Caco-2 (cell line): ENCODE measurements at regions not wholly inside any gene's neighbourhood (a gene's known extent, or its start where the extent isn't known, plus 50 kb on each side); places are given as distances from the start of the nearest gene placed in this dataset.

ENCODE experiments used
- BruUV-seq: library from RNA; stranded (reverse); fragments of 400-500 nt; replicated peaks from 2 replicates; lab custom pipeline; 2021; lab: Mats Ljungman, UMichigan
- CTCF ChIA-PET: fragments of 300-600 bp; sonication (Branson Sonifier 250); formaldehyde crosslinking; loops from one replicate; lab custom pipeline; 2022; ENCODE audit warnings: antibody characterized with exemption; lab: Charles Lee
- POLR2A ChIA-PET: fragments of 300-600 bp; sonication (Branson Sonifier 250); formaldehyde crosslinking; loops from one replicate; lab custom pipeline; 2022; ENCODE audit warnings: antibody characterized with exemption; lab: Charles Lee
- DNase-seq, 2 experiments: peaks; one replicate each; pipeline versions ENCODE4 v3.0.0 to v3.0.0-alpha.2; 2020 to 2022
- H3K27me3 ChIP-seq: replicated peaks from 2 replicates; pipeline ENCODE4 v1.6.0; 2011; ENCODE audit warnings: low read length; ENCODE audit not compliant: control insufficient read depth, insufficient read depth
- H3K36me3 ChIP-seq: 2 replicates; pipeline ENCODE4 v1.5.1; 2011; ENCODE audit warnings: low read length; ENCODE audit not compliant: control insufficient read depth, insufficient read depth
- H3K4me1 ChIP-seq: fragments of 250-450 bp; sonication (Bioruptor Pico); 2 replicates; pipeline ENCODE4 v1.5.1; 2020; ENCODE audit warnings: mild to moderate bottlenecking
- H3K4me3 ChIP-seq: 2 replicates; pipeline ENCODE4 v1.5.1; 2011; ENCODE audit warnings: low read depth, mild to moderate bottlenecking, control low read depth, low read length
- H3K9me3 ChIP-seq: fragments of 250-450 bp; sonication (Bioruptor Pico); 2 replicates; pipeline ENCODE4 v1.5.1; 2020; ENCODE audit warnings: mild to moderate bottlenecking, moderate library complexity
- H3K27ac Mint-ChIP-seq: one replicate; pipeline ENCODE4 v1.8.0; 2022; ENCODE audit warnings: mixed read lengths; ENCODE audit not compliant: unreplicated experiment
- H3K27me3 Mint-ChIP-seq: one replicate; pipeline ENCODE4 v1.8.0; 2022; ENCODE audit warnings: mixed read lengths; ENCODE audit not compliant: insufficient read depth, unreplicated experiment
- H3K36me3 Mint-ChIP-seq: one replicate; pipeline ENCODE4 v1.8.0; 2022; ENCODE audit warnings: mild to moderate bottlenecking, mixed read lengths; ENCODE audit not compliant: insufficient read depth, unreplicated experiment
- H3K4me1 Mint-ChIP-seq: one replicate; pipeline ENCODE4 v1.8.0; 2022; ENCODE audit warnings: low read depth, mixed read lengths; ENCODE audit not compliant: unreplicated experiment
- H3K4me3 Mint-ChIP-seq: one replicate; pipeline ENCODE4 v1.8.0; 2022; ENCODE audit warnings: mild to moderate bottlenecking, moderate library complexity, mixed read lengths; ENCODE audit not compliant: unreplicated experiment
- H3K9me3 Mint-ChIP-seq: one replicate; pipeline ENCODE4 v1.8.0; 2022; ENCODE audit warnings: mixed read lengths; ENCODE audit not compliant: unreplicated experiment
- intact Hi-C: fragments of 100-400 bp; cut with micrococcal nuclease; formaldehyde crosslinking; loops from one replicate; pipeline ENCODE4 v1.10.0; 2022; ENCODE audit not compliant: unreplicated experiment
- TF ChIP-seq, protein P1 (sequence below), 2 experiments: fragments of 200-600 bp in 1 of 2; IDR thresholded peaks; 1 replicate in 1 of 2; 2 replicates in 1 of 2; pipeline versions ENCODE4 v1.5.1 to v1.8.0; 2011 to 2022; ENCODE audit warnings: antibody characterized with exemption in 1 of 2, control low read depth in 1 of 2, inconsistent platforms in 1 of 2, low read depth in 1 of 2, low read length in 1 of 2, mild to moderate bottlenecking in 1 of 2, moderate library complexity in 1 of 2; ENCODE audit not compliant: insufficient read depth in 1 of 2, severe bottlenecking in 1 of 2, unreplicated experiment in 1 of 2

DNA sequence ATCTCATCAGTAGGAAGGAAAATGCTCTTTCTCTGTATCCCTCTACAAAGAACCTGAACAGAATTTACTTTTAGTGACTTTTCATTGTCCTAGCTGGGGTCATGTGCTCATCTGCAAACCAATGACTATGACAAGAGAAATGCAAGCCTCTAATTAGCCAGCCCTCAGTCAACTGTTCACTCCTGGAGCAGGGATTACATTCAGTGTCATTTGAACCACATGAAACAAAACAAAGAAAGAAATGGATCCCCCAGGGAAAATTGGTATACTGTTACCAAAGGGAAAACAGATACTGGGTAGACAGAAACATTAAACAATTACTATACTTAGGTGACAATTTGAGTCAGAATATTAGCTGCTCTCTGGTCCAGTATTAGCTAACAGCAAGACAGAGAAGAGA is 173.6 kb downstream of the RCHY1 start:
- Histone ChIP-seq H3K4me1 (no peaks in the 10 kb centered on the region), H3K27me3 (no peaks in the 10 kb centered on the region), H3K36me3 (no peaks in the 10 kb centered on the region), H3K4me3 (no peak overlapping the region), H3K9me3 (no peaks in the 10 kb centered on the region)
- no peaks in the 10 kb centered on the region for H3K4me1 Mint-ChIP-seq
- intact Hi-C loops, result no loop called here
- DNase-seq, result no peak
- H3K27ac Mint-ChIP-seq, result no peak overlapping the region
- ChIA-PET CTCF (no interaction called here), POLR2A (no interaction called here)
- H3K36me3 Mint-ChIP-seq, result no peaks in the 10 kb centered on the region
- no TSS peak for BruUV-seq
- TF ChIP-seq, protein P1, sequence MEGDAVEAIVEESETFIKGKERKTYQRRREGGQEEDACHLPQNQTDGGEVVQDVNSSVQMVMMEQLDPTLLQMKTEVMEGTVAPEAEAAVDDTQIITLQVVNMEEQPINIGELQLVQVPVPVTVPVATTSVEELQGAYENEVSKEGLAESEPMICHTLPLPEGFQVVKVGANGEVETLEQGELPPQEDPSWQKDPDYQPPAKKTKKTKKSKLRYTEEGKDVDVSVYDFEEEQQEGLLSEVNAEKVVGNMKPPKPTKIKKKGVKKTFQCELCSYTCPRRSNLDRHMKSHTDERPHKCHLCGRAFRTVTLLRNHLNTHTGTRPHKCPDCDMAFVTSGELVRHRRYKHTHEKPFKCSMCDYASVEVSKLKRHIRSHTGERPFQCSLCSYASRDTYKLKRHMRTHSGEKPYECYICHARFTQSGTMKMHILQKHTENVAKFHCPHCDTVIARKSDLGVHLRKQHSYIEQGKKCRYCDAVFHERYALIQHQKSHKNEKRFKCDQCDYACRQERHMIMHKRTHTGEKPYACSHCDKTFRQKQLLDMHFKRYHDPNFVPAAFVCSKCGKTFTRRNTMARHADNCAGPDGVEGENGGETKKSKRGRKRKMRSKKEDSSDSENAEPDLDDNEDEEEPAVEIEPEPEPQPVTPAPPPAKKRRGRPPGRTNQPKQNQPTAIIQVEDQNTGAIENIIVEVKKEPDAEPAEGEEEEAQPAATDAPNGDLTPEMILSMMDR (IDR thresholded peaks at IDR 0.05; ENCODE audit: insufficient read depth in 1 of 2, low read depth in 1 of 2, low read length in 1 of 2, severe bottlenecking in 1 of 2, unreplicated experiment in 1 of 2), result no peak
- H3K4me3 Mint-ChIP-seq, result no peak overlapping the region
- no peaks in the 10 kb centered on the region for H3K9me3 Mint-ChIP-seq
- no peaks in the 10 kb centered on the region for H3K27me3 Mint-ChIP-seq

DNA sequence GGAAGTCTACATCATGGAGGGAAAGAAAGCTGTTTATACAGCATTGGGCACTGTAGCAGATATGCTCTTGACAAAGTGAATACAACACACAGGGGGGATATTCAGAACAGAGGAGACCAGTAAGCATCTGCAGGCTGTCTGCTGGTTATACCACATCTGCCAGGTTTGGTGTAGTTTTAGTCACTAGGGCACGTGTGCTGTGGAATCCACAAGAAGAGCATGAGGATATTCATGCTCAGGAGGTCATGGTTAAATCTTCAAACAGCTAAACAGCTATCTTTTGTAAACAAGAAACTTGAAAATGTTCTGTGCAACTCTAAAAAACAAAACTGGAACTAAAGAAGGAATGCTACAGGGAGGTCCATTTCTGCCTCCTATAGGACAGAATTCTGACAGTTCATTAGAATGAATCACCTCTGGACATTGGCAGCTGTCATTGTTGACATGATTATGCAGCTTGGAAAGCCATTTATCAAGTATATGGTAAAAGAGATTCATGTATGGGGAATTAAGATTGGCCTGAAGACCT is 175.8 kb downstream of the RCHY1 start:
- peaks cover under 1% of the 10 kb centered on the region for H3K9me3 Mint-ChIP-seq
- no TSS peak for BruUV-seq
- no peak overlapping the region for H3K4me3 ChIP-seq
- H3K4me1 Mint-ChIP-seq, result no peaks in the 10 kb centered on the region
- no peak for DNase-seq
- H3K4me1 ChIP-seq, result no peaks in the 10 kb centered on the region
- CTCF ChIA-PET, result no interaction called here
- TF ChIP-seq, protein P1 (IDR thresholded peaks at IDR 0.05; ENCODE audit: insufficient read depth in 1 of 2, low read depth in 1 of 2, low read length in 1 of 2, severe bottlenecking in 1 of 2, unreplicated experiment in 1 of 2), result no peak
- no peaks in the 10 kb centered on the region for H3K36me3 ChIP-seq
- no peaks in the 10 kb centered on the region for H3K36me3 Mint-ChIP-seq
- H3K4me3 Mint-ChIP-seq, result no peak overlapping the region
- intact Hi-C loops, result no loop called here
- no peaks in the 10 kb centered on the region for H3K9me3 ChIP-seq
- POLR2A ChIA-PET, result no interaction called here
- H3K27me3 ChIP-seq, result no peaks in the 10 kb centered on the region
- no peaks in the 10 kb centered on the region for H3K27me3 Mint-ChIP-seq
- no peak overlapping the region for H3K27ac Mint-ChIP-seq

DNA sequence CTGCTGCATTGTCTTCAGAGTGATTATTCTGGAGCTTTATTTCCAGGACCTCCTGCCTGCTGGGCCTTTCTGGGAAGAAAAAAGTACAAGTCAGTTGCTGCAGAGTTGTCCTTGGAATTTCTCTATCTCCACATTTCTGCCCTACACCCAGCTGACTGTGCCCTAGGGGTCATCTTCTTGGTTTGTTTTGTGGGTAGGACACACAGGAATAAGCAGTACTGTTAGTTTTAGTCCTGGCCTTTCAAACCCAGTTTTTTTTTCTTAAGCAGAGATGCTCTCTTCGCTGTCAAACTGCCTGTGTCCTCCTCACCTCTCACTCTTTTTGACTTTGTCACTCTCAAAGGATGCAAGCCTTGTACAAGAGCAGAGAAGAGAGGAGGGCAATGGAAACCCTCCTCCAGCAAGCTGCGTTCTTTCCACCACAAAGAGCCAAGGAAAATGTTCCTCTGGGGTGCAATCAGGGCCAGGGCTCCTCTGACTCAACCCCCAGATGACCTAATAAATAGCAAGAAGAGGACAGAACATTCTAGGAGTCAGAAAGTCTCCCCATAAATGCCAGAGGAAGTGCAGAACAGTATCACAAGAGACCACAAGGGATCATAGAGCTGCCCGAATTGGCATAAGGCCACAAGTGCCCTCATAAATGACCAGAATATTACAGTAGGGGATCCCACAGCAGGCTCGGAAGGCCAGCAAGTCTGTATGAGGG is 186.2 kb downstream of the RCHY1 start:
- no peak overlapping the region for H3K27ac Mint-ChIP-seq
- H3K4me1 ChIP-seq, result no peaks in the 10 kb centered on the region
- H3K27me3 ChIP-seq, result no peaks in the 10 kb centered on the region
- no peaks in the 10 kb centered on the region for H3K4me1 Mint-ChIP-seq
- peaks cover 4% of the 10 kb centered on the region for H3K27me3 Mint-ChIP-seq
- BruUV-seq, result no TSS peak
- intact Hi-C loops, result no loop called here
- TF ChIP-seq, protein P1 (IDR thresholded peaks at IDR 0.05; ENCODE audit: insufficient read depth in 1 of 2, low read depth in 1 of 2, low read length in 1 of 2, severe bottlenecking in 1 of 2, unreplicated experiment in 1 of 2), result no peak
- H3K9me3 ChIP-seq, result no peaks in the 10 kb centered on the region
- H3K36me3 Mint-ChIP-seq, result no peaks in the 10 kb centered on the region
- H3K36me3 ChIP-seq, result no peaks in the 10 kb centered on the region
- no peak for DNase-seq
- ChIA-PET POLR2A (no interaction called here), CTCF (no interaction called here)
- peaks cover 10% of the 10 kb centered on the region for H3K9me3 Mint-ChIP-seq
- no peak overlapping the region for H3K4me3 ChIP-seq
- no peak overlapping the region for H3K4me3 Mint-ChIP-seq
